Mucosa of descending colon (tissue), 3 donors: ENCODE measurements at regions not wholly inside any gene's neighbourhood (a gene's known extent, or its start where the extent isn't known, plus 50 kb on each side); places are given as distances from the start of the nearest gene placed in this dataset.

Source experiments
- ATAC-seq: fragments of 200-7000 bp; cut with Tn5 transposase; one replicate; pipeline ENCODE4 v1.9.1; 2020; ENCODE audit warnings: mild to moderate bottlenecking, moderate library complexity
- DNase-seq, 3 donors: peaks; one replicate each; pipeline ENCODE4 v3.0.0-alpha.2; 2020
- H3K36me3 ChIP-seq: fragments of 200-600 bp; one replicate; pipeline ENCODE4 v1.8.0; 2021; ENCODE audit warnings: low read depth, mild to moderate bottlenecking
- H3K4me1 ChIP-seq: fragments of 200-600 bp; one replicate; pipeline ENCODE4 v1.8.0; 2021; ENCODE audit warnings: low read depth, mild to moderate bottlenecking
- H3K4me3 ChIP-seq: fragments of 200-600 bp; one replicate; pipeline ENCODE4 v1.8.0; 2021; ENCODE audit warnings: mild to moderate bottlenecking
- H3K9me3 ChIP-seq: fragments of 200-600 bp; one replicate; pipeline ENCODE4 v1.8.0; 2021; ENCODE audit warnings: mild to moderate bottlenecking
- CTCF ChIP-seq: fragments of 200-600 bp; IDR thresholded peaks from one replicate; pipeline ENCODE4 v1.8.0; 2022; ENCODE audit warnings: antibody characterized with exemption, mild to moderate bottlenecking
- intact Hi-C, 2 donors: fragments of 100-400 bp; cut with DNase I in 1 of 2; cut with micrococcal nuclease in 1 of 2; formaldehyde crosslinking; loops; one replicate each; pipeline versions ENCODE4 v1.11.0 to v1.11.1; 2022; cut with DNase I, micrococcal nuclease
- donor health status: DM: no; HTN: no; CAD: no; lungs with moderate emphysema.
- donor health status: DM: no; HTN: no; CAD: no.
- donor health status: DM: no; HTN: yes; CAD: no.

- Histone ChIP-seq H3K9me3 (no peaks in the 10 kb centered on the region), H3K4me1 (no peaks in the 10 kb centered on the region), H3K36me3 (no peaks in the 10 kb centered on the region), H3K4me3 (no peak overlapping the region)
- DNase-seq (no peak), ATAC-seq (no peak)
- intact Hi-C loops: no loop called here
- TF ChIP-seq CTCF: no peak
These were observed 56.6 kb upstream of the IGFBP2 start for GRCh38 chr2:216576616-216577015.

- TF ChIP-seq CTCF: no peak
- intact Hi-C loops: no loop called here
- H3K4me3 ChIP-seq: no peak overlapping the region
- no peak for ATAC-seq
- no peaks in the 10 kb centered on the region for H3K36me3 ChIP-seq
- no peaks in the 10 kb centered on the region for H3K4me1 ChIP-seq
- H3K9me3 ChIP-seq: no peaks in the 10 kb centered on the region
- no peak for DNase-seq
These were observed 54.9 kb upstream of the IGFBP2 start for GRCh38 chr2:216578325-216578724.

- intact Hi-C loops: no loop called here
- H3K36me3 ChIP-seq: no peaks in the 10 kb centered on the region
- H3K4me3 ChIP-seq: no peak overlapping the region
- H3K9me3 ChIP-seq: no peaks in the 10 kb centered on the region
- ATAC-seq: no peak
- DNase-seq: no peak
- no peaks in the 10 kb centered on the region for H3K4me1 ChIP-seq
- TF ChIP-seq CTCF: no peak
These were observed 50.1 kb upstream of the IGFBP2 start for GRCh38 chr2:216583147-216583546.
